ENCODE measurements at regions not wholly inside any gene's neighbourhood (a gene's known extent, or its start where the extent isn't known, plus 50 kb on each side); places are given as distances from the start of the nearest gene placed in this dataset.

DNA sequence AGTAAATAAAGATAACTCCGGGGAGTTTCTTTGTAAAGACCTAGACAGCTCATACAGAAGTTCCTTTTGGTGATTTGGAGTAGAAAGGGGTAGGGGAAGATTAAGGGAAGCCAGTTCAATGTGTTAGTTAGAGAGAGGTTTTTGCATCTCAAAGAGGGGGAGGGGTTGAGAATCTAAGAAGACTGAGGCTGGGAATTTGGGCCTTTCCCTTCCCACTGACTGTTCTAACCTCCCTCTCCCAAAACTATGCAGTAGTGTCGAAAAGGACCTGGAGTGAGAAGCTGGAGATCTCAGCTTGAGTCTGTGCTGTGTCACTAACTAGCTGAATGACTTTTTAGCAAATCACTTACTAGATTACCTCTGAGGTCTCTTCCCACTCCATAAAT is 55.7 kb upstream of the CCDC160 start:
- TF ChIP-seq, protein P1, sequence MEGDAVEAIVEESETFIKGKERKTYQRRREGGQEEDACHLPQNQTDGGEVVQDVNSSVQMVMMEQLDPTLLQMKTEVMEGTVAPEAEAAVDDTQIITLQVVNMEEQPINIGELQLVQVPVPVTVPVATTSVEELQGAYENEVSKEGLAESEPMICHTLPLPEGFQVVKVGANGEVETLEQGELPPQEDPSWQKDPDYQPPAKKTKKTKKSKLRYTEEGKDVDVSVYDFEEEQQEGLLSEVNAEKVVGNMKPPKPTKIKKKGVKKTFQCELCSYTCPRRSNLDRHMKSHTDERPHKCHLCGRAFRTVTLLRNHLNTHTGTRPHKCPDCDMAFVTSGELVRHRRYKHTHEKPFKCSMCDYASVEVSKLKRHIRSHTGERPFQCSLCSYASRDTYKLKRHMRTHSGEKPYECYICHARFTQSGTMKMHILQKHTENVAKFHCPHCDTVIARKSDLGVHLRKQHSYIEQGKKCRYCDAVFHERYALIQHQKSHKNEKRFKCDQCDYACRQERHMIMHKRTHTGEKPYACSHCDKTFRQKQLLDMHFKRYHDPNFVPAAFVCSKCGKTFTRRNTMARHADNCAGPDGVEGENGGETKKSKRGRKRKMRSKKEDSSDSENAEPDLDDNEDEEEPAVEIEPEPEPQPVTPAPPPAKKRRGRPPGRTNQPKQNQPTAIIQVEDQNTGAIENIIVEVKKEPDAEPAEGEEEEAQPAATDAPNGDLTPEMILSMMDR (conservative IDR thresholded peaks at IDR 0.05 in 1 of 2, IDR thresholded peaks at IDR 0.05 in 1 of 2; ENCODE audit: low read depth in 1 of 2, low read length in 2 of 2), result no peak
- TF ChIP-seq EZH2 (IDR thresholded peaks at IDR 0.05; ENCODE audit: low read length, missing control alignments), result no peak

Data from fibroblast of lung (primary cell).